NOMO-1 treated with dmso at 0.1 percent for 144 hours (cell line): ENCODE measurements at regions not wholly inside any gene's neighbourhood (a gene's known extent, or its start where the extent isn't known, plus 50 kb on each side); places are given as distances from the start of the nearest gene placed in this dataset.
A peak's percentile ranks its signal among the peaks of the same experiment; 100 is the strongest.
"Not testable (repeated sequence)": the region's sequence is repeated elsewhere in the genome, so short reads cannot be mapped to it uniquely, and the experiment has no call there.

Experiments
- DNase-seq: peaks from one replicate; lab custom pipeline; 2025; ENCODE audit not compliant: unreplicated experiment; lab: John Stamatoyannopoulos, UW

DNA sequence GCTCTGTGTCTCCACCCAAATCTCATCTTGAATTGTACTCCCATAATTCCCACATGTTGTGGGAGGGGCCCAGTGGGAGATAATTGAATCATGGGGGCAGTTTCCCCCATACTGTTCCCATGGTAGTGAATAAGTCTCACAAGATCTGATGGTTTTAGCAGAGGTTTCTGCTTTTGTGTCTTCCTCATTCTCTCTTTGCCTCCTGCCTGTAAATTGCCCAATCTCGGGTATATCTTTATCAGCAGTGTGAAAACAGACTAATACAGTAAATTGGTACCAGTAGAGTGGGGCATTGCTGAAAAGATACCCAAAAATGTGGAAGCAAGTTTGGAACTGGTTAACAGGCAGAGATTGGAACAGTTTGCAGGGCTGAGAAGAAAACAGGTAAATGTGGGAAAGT, 278.1 kb upstream of the PCDH9 start:
- not testable (repeated sequence) for DNase-seq

DNA sequence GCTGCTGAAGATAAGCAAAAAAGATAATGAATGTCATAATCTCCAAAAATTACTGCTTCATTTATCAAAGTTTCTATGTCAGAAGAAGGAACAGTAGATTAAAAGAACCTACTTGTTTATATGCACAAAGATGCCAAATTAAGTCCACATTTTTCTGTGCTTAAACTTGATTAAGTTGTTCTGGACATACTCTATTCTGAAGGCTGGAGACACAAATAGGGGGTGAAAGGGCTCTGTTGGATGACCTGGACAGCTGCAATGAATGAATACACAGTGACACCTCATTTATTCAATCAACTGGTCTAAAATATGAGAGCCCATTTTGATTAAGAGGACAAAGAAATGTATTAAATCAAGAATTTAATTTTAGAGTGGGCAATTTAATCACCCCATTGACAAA, 276.3 kb upstream of the PCDH9 start:
- no peak for DNase-seq

DNA sequence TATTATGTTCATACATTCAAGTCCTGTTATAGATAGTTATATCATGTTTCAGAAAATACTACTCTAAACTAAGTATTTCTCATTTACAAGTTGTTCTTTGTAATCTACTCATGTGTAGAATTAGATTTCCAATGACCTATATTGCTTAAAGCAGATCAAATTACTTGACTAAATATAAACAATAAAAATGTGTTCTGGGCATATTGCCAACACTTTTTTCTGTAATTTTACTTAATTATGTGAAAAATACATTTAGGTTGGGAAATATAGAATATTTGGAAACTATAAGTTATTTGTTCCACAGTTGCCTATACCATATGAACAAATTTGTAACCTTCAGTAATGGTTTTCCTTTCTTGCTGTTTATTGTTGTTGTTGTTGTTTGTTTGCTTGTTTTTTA, 275.2 kb upstream of the PCDH9 start:
- no peak for DNase-seq

DNA sequence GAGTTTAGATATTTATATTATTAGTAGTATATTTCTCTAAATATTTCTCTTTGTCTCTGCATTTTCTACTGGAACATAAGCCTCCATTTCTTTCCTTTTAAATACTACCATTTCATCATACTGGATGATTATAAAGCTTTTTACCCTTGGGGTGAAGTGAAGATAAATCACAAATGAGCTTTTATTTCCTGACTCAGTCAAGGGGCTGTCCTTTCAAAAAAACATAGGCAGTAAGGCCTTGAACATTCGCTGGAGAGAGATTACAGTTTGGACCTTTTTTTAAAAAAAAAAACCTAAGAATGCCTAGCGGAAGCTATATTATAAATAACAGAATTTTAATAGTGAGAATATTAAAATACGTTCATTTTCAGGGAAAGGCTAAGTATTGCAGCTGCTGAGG, 268.8 kb upstream of the PCDH9 start:
- DNase-seq = no peak

DNA sequence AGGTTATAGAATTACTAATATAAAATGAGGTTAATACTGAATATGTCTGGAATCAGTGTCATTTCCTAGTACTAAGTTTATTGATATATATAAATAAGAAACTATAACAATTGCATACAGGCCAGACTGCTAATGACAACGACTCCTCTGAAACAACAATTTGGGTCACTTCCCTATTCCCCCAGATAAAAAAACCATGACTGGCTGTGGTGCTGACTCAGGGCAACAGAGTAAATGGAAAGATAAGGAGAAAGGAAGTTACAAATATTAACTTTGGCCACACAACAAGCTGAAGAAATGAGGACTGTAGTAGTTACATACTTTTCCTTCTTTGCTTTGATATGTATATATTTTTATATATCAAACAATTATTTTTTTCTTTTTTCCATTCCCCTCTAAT, 263.7 kb upstream of the PCDH9 start:
- DNase-seq = peak; percentile 73

DNA sequence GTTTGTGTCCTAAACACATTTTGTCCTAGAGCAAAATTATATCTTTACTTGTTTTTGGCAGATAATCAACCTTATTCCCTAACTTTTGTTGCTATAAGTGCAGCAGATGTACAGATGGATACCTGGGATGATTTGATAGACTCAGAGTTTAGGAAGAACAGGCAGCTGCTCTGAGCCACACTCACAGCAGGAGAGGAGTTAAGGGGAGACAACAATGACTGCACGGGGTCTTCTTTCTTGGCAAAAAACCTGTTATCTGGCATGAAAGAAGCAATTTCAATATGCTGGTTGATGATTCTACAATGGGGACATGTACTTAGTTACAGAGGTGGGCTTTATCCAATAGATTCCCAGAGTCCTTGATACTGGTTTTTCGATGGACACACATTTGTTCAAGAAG, 258.9 kb upstream of the PCDH9 start:
- DNase-seq = no peak

DNA sequence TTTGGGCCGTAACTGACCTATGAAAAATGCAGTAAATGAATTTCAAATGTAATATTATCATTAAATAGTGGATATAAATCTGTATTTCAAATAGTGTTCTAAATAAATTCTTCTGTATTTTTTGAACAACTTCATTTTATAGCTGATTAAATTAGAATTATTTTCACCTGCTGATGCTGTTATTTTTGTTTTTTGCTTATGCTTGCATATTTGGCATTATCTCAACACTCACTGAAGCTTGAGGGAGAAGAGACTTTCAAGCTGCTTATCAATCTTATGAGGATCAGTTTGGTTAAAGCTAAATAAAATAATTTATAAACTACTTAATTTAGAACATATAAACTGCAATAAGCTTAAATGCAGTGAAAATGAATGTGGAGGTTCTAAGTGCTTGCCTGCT, 251.3 kb upstream of the PCDH9 start:
- DNase-seq = no peak

DNA sequence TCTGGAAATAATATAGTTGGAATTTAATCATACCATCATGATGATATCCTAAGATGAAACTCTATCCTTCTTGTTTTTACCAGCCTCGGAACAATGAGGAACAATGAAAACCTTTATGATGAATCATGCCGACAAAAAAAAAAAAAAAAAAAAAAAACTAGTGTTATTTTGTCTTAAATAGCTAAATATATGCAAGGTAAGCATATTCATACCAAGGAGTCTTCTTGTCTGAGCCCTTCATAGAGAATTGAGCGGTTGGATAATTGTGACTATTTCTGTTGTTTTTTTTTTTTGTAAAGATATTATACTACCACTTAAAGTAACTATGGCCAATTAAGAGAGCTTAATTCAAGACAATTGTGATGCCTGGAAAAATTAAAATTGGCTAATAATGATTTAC, 244.0 kb upstream of the PCDH9 start:
- DNase-seq = no peak

DNA sequence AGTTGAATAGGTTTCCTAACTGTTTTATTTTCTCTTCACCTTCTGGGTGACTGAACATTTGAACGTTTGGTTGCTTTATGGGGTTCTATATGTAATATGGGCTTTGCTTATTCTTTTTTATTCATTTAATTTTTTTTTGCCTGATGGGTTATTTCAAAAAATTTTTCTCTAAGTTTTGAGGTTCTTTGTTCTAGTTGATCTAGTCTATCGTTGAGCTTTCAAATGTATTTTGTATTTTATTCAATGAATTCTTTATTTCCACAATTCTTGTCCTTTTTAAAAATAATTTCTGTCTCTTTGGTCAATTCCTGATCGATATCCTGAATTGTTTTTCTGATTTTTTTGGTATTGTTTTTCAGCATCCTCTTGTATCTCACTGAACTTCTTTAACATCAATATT, 239.5 kb upstream of the PCDH9 start:
- DNase-seq = no peak

DNA sequence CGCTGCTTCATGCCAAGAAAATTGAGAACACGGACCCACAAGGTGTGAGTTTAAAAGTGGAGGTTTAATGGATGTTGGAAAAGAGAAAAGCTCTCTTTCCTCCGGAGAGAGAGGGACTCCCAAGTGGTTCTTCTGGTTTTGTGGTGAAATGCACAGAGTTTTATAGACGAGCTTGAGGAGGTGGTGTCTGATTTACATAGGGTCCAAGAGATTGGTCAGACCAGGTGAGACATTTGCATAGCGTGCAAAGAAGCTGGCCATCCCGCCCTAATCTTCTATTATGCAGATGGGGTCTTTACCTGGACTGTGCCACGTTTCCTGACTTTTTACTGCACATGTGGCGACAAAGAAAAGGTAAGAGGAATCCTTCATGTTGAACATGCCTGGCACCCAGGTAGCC, 236.4 kb upstream of the PCDH9 start:
- no peak for DNase-seq

DNA sequence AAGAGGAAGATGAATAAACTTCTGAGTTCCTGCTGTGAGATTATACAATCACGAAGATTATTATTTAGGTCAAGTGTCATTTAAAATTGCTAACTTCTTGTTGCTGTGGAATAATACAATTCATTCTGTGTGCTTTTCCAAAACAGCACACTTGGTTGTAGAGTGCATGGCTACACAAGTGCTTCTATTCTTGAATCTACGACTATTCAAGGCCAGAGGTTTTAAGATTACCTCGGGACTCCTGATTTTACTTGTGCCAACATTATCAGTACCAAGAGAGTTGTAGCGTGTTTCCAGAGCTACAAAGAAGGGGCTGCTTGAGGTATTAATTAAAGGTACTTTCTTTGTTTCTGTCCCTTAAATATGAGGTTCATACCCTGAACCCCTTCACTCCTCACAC, 234.0 kb upstream of the PCDH9 start:
- DNase-seq = no peak

DNA sequence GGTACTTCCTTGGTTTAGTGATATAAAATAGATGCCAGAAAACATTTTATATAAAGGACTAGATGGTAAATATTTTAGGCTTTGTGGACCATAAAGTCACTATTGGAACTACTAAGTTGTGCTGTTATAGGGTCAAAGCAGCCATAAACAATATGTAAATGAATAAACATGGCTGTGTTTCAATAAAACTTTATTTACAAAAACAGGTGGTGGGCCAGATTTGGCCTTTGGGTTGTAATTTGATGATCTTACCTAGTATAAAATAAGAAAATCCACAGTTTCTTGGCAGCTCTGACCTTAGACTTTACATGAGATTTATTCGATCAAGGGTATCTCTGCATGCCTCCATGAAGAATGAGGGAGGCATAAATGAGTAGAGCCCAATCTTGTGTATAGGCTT, 232.0 kb upstream of the PCDH9 start:
- DNase-seq = no peak

DNA sequence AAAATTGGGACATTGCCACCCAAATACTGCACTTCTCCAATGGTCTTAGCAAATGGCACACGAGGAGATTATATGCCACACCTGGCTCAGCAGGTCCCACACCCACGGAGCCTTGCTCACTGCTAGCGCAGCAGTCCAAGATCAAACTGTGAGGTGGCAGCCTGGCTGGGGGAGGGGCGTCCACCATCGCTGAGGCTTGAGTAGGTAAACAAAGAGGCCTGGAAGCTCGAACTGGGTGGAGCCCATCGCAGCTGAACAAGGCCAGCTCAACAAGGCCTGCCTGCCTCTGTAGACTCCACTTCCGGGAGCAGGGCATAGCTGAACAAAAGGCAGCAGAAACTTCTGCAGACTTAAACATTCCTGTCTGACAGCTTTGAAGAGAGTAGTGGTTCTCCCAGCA, 222.4 kb upstream of the PCDH9 start:
- DNase-seq = not testable (repeated sequence)

DNA sequence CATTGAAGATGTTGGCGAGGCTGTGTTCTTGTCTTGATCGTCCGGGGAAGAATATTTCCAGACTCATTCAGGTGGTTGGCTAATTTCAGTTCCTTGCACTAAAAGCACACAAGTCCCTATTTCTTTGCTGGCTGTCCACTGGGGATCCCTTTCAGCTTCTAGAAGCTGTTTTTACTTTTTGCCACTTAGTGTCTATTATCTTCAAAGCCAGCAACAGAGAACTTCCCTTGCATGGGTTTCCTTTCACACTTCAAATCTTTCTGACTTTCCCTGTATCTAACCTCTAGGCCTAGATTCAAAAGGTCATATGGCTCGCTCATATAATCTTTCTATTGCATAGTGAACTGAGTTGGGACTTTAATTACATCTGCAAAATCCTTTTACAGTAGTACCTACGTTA, 215.3 kb upstream of the PCDH9 start:
- no peak for DNase-seq

DNA sequence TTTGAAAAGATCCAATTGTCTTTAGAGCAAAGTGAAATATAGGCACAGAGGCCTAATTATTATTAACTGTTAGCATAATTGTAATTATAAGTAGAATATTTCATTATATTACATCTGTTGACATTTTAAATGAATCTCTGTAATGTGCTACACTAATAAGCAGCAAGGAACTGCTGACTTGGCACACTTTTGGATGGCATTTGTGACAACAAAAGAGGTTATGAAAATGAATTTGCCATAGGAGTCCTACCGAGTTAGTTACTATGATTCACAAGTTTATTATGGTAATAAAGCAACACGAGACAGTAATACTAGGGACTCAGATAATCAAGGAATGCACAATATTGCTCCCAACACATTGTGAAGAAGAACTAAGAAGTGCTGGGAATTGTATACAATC, 213.8 kb upstream of the PCDH9 start:
- DNase-seq = no peak

DNA sequence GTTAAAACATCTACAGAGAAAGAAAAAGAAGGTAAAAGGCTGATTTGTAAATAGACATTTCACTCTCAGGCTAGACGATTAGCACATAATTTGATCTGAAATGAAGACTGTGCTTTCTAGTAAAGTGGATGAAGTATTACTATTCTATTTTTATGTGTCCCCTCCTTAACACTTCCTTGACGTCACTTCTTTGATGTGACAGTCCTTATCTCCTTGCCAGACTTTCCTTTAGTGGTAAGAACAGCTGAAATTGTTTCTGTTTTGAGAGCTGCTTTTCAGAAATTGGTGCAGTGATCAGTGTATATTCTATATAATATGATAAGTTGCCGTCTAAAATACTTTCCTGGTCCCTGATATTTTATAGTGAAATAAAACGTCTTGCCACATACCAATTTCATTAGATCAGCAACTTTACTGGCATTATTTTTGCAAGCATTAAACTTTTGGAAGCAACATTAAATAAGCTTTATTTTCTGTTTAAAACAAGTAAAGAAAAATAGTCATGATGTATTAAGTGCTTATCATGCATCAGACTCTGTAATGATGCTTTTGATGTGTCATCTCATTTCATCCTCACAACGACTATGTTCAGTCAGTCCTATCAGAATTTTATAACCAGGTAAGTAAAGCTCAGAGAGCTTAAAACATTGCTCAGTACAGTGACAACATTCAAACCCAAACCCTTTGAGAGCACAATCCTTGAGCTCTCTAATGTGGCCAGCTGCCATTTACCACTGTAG, 210.3 kb upstream of the PCDH9 start:
- no peak for DNase-seq

DNA sequence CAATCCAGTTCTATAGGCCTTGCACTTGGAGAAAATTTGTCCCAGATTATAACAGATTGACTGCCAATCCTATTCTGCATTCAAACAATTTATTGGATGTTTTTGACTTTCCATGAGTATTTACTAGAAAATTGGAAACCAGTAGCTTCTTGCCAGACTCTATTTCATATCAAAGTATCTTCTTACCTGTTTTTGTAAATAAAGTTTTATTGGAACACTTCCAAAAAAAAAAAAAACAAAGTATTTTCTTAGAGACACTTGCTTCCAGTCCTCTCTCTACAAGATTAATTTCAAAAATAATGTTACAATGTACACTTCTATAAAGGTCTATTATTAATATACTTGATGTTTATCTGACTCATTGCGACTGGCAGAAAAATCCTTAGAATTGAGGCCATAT, 209.2 kb upstream of the PCDH9 start:
- DNase-seq = no peak

DNA sequence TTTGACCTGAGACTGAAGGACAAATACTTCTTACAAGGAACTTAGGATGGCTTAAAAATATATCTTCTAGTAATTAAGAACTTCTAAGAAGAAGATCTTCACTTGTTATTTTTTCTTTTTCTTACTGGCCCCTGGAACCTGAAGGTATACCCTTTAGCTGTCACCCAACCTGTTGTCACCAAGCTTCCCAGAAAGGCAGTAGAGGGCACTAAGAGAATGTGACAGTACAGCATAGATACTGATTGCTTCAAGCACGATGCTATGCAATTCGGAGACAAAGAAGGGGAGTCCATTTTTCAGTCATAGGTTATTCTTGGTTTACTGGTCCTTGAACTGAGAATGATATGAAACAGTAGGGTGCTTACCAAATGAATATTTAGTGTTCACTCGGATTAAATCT, 208.3 kb upstream of the PCDH9 start:
- DNase-seq = peak; percentile 3

DNA sequence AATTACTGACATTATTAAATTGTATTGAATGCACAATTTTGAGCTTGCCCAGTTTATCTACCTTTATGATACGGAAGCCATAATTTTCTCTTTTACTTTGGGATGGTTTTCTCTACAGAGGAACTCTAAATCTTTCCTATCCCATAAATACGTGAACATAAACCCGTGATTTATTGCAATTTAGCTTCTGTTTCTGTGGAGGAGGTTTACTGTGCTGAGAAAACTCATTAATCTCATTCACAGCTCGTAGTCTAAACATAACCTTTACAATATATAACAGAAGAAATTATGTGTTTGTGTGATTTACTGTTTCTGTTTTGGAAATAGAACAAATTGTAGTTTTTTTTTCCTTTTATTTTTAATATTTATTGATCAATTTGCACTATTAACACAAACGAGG, 207.1 kb upstream of the PCDH9 start:
- no peak for DNase-seq

DNA sequence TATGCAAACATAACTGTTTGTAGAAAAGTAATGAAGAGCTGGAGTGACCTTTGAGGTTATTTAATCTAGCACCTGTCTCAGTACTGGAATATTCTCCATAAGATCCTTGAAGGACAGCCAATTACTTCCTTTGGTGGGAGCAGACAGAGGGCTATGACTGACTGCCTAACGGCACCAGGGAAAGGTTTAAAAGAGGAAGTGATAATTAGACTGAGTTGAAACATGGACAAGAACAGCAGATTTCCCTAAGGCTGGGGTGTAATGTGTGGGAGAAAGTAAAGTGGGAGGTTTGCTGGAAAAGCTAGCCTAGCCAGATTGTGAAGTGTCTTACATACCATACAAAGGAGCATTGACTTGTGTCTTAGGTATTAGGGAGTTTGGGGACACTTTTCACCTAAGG, 191.3 kb upstream of the PCDH9 start:
- no peak for DNase-seq

DNA sequence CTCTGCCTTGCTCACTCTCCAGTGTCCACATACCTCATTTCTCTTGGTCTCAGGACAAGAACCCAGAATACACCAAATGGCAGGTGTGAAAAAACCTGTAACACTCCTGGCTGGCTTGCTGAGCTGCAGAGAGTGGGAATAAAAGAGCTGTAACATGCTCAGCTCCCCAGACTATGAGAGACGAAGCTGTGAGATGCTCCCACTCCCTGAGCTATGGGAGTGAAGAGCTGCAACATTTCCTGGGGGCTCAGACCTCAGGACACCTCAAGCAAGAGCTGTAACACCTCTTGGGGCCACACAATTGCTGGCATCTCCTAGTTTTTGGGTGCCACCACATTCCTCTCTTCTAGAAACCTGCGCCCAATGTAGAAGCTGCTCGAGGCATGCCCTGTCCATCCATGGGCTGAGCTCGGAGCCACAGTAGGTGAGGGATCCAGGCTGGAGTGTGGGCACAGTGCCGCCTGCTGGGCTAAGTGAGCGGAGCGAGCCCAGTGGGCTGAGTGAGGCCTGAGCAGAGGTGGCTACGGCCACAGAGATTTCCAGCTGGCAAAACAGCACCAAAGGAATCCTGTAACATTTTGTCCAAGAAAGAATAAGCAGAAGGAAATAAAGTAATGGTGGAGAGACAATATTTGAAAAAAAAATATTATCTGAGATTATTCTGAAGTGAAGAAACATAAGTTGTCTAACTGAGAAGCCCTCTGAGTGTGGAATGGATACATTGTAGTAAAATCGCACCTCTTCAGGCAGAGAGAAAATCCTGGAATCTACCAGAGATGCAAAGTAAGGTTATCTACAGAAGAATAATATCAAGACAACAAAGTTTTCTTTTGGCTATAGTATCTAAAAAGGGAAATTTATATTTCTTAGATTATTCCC, 186.2 kb upstream of the PCDH9 start:
- no peak for DNase-seq

DNA sequence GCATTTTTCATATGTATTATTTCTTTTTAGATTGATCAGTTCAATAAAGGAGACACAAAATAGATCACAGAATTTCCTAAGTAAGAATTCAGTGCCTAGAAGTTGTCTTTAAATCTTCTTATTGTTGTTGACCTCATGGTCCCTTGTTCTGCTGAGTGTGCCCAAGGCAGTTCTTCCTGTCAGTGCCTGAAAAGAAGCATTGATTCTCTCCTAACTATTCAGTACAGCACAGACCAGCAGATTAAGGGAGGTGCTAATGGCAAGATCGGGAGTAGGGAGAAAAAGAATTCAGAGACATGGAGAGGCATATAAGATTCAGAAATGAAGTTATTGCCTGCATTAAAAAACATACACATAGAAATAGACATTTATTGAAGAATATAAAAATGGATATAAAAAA, 180.5 kb upstream of the PCDH9 start:
- no peak for DNase-seq

DNA sequence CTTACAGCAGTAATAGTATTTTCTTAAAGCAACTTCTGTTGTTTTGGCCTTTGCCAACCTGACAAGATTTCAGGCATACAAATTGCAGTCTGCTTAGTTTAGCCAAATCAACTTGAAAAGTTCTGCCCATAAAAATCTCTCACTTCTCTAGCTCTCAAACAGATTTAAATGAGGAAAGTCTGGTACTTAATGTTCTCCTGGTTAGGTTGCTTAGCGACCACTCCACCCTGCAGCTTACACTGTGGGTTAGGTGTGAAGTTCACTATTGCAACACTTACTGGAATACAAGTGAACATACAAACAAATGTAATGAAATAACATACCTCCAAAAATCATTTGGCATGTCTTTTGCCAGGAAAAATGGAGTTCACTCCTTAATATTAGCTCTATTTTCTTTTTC, 178.7 kb upstream of the PCDH9 start:
- DNase-seq = no peak
